ENCODE measurements at regions not wholly inside any gene's neighbourhood (a gene's known extent, or its start where the extent isn't known, plus 50 kb on each side); places are given as distances from the start of the nearest gene placed in this dataset.

DNA sequence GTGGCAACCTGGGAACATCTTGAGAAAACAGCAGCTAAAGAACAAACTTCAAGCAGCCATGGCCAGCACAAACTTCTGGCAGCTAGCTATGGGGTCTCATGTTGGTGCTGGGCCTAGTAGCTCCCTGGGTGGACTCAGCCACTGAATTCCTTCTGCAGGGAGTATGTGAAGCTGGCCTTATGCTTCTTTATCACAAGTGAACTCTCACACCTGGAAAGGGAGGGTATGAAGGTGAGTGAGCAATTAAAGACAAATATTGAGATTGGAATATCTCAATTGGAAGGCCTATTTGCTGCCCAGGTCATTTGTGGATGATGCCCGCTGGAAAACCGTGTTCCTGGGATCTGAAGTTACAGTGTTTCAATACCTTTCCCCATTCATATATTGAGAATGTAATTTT is 153.3 kb upstream of the RPS6KA3 start:
- no peak for DNase-seq

DNA sequence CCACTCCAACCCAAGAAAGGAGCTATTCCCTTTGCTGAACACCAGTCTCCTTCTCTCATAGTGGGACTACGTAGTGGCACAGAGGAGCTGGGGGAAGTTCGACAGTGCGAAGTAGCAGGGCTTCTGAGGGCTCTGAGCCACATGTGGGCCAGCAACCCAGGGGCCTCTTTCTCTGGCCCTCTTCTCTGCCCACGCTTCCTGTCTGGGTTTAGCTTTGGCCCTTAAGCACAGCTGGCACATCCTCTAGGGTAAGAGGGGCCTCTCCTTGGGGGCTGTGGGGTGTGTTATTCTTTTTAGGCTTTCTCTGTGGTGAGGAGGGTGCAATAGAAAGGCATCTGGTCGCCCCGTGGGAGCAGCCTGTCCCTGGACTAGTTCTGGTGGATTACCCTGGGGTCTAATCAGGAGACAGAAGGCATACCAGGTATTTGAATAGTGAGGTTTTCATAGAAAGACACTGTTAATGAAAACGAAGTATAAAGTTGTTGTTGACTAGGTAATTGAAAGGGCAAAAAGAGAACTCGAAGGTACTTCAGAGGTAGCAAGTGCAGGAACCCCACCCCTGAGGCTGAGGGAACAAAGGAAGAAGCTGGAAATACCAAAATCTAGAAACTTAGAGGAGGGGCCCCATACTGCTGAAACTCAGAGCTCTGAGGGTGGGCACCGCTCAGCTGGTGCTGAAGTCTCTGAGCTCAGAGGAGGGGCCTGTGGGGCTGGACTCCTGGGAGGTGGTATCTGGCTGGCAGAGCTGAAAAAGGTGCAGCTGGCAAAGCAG is 151.9 kb upstream of the RPS6KA3 start:
- no peak for DNase-seq

DNA sequence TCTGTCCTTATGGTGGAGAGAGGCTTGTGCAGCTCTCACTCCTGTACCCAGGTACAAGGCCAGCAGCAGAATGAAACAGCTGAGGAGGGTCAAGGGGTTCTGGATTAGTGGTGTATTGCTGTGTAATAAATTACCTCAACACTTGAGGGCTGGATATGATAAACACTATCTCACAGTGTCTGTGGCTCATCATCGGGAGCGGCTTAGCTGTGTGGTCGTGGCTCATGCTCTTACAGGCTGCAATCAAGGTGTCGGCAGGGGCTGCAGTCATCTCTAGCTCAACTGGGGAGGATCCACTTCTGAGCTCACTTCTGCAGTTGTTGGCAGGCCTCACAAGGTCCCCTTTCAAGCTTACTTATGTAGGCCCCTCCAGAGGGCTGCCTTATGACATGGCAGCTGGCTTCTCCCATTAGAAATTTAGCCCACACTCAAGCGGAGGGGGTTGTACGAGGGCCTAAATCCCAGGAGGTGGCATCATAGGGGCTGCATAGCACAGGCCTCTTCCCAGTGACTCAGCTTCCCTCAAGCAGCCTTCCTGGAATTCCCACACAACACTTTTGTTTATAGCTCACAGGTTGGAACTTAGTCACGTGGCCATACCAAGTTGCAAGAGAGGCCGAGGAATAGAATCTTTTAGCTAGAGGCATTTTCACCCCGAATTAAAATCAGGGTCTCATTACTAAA is 148.2 kb upstream of the RPS6KA3 start:
- no peak for DNase-seq

DNA sequence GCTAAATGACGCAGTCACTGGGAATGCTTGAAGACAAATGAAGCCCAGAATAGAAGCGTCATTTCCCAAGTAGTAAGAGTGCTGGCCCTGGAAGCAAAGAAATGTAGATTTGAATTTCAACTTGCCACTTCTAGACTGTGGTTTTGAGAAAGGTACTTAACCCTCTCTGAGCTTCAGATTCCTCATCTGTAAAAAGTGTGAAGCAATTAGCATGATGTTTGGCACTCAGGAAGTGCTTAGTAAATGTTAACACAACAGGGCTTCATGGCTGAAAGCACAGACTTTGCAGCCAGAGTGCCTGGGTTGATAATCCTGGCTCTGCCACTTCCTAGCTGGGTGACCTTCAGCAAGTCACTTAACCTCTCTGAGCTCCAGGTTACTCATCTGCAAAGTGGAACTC is 147.4 kb upstream of the RPS6KA3 start:
- DNase-seq: no peak

DNA sequence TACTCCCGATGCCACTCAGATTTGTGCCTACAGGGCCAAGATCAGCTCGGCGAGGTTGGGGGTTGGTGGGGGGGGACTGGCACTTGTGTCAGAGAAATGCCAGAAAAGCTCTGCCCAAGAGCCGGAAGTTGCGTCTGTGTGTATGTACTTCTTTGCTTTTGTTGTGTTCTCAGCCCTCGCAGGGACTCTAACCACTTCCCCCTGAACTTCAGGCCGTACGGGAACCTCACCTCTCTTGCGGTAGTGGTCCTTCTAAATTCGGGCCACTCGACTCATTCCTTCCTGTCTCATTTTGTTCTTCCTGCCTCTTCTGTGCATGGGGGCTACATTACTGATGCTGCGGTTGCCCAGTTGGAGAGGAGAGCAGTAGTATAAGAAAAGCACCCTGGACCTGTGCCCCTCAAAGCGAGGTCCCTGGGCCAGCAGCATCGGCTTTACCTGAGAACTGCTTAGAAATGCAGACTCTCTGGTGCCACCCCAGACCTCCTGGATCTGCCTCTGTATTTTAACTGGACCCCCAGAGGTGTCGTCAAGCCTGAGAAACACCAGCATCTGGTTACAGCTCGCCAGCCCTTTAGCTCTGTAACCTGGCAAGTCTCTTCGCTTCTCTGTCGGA is 146.3 kb upstream of the RPS6KA3 start:
- no peak for DNase-seq

DNA sequence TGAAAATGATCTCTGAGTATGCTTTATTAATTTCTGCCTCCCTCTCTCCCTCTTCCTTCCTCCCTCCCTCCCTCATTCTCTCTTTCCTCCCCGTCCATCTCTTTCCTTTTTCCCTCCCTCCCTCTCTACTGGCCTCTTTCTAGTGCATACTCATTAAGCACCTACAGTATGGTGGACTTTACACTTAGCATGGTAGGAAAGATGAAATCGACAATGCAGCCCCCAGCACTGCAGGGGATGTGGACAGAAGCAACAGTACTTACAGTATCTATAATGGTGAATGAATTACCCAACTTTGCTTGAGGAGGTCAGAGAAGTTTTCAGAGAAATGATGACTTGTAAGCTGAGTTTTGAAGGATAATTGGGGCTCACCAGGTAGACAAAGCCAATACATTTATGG is 143.8 kb upstream of the RPS6KA3 start:
- no peak for DNase-seq

DNA sequence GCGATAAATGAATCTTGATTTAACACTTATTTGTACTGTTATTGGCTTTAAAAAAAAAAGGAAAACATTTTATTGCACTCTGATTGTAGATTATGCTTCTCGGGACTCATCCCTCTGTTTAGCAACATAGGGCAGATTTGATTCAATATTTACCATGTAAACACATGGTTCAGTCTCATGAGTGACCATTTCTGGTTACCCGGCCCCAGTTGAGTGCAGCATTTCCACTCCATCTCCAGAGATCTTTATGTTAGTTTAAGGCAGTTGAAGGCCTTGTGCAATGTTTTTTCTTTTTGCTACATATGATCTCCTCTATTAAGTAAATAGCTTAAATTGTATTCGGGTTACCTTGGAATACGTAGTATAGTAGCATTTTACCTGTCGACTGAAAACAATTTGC is 143.3 kb upstream of the RPS6KA3 start:
- no peak for DNase-seq

DNA sequence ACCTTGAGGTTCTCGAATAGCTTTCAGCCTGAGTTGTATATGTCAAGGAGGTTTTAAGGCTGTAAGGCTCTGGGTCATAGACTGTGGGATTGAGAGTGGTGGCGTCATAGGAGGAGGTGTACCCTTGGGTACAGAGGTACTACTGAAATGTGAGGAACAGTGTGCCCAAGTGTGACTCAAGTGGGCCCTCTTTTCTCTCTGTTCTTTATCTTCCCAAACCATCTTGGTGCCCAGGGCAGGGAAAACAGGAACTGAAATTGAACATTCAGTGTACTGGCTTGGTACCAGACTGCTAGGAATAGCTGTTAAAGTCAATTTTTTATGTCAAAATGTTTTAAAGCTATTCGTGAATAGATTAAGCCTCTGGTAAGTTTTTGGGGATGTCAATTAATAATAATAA is 136.2 kb upstream of the RPS6KA3 start:
- DNase-seq: no peak

DNA sequence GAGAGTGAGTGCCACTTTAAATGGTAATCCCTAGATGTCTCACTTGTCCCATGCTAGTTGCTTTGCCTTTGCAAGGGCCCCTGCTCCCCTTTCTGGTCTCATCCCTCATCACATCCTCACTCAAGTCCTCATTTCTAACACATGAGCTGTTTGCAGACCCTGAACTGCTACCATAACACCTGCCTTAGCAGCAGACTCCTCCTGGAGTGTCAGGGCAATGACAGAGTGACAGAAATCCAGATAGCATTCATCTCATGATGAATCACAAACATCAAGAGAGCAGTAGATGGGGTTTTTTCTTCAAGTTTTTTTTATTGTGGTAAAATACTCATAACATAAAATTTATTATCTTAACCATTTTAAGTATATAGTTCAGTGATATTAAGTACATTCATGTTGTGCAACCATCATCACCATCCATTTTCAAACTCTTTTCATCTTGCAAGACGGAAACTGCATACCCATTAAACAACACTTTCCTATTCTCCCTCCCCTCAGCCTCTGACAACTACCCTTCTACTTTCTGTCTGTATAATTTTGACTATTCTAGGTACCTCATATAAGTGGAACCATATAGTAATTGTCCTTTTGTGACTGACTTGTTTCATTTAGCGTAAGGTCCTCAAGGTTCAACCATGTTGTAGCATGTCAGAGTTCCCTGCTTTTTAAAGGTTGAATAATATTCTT is 133.2 kb upstream of the RPS6KA3 start:
- DNase-seq: no peak

DNA sequence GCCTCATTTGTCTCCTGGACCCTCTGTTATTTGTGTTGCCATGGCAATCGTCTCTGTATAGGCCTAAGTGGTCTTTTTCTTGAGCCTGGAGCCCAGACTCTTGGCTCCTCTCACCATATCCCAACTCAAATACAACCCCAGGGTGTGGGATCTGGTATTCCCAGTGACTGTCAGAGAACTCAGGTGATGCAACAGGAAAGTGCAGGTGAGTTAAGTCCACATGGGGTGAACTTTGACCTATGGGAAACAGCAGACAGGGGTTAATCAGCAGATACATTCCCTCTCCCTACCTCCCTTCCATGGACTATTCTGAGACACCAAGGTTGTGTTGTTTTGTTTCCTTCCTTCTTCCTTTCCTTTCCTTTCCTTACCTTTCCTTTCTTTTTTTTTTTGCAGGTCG is 130.9 kb upstream of the RPS6KA3 start:
- no peak for DNase-seq

DNA sequence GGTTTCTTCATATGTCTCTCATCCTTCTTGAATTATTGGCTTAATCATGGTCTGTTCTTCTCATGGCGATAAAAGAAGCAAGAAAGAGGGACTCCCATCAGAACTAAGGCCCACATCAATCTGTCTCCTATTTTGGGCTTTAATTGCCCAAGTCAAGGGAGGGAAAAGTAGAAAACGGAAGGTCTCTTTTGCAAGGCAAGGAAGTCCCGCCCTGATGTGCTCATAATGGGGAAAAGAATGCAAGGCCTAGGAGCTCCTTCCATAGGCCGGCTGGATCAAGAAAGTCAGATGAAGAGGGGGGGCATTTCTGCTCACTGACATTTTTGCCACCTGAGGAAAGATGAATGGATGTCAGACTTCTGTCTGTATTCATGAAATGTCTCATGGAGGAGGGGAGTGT is 127.7 kb upstream of the RPS6KA3 start:
- no peak for DNase-seq

DNA sequence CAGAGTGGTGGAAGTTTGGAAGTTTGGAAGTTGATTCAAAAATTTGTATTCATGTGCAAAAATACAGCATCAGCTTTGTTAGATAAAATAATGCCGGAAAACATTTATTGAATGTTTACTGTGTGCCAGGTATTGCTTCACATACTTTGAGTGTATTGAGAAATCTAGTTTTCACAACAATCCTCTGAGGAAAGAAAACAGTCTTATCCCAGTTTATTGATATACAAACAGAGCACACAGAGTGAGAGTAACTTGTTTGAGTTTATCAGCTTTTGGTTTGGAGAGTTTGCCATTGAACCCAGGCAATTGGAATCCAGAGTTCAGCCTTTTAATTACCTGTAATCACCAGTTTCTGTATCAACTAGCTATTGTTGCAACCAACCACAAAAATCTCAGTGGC is 127.2 kb upstream of the RPS6KA3 start:
- no peak for DNase-seq

DNA sequence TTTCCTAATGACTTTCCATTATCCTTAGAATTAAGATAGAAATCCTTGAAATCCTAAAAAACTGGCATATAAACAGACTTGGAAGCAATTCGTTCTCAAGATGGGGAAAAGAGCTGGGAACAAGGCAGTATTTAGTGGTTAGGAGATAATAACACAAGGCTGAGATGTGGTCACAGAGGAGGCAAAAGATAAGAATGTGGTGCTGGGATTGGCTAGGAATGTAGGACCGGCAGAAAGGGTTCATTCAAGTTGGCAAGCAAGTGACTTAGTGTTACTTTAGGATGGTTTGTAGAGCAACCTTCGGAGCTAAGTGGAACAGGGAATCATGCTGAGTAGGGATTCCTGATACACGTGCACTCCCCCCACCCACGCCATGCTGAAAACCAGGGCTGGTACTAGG is 121.9 kb upstream of the RPS6KA3 start:
- no peak for DNase-seq

DNA sequence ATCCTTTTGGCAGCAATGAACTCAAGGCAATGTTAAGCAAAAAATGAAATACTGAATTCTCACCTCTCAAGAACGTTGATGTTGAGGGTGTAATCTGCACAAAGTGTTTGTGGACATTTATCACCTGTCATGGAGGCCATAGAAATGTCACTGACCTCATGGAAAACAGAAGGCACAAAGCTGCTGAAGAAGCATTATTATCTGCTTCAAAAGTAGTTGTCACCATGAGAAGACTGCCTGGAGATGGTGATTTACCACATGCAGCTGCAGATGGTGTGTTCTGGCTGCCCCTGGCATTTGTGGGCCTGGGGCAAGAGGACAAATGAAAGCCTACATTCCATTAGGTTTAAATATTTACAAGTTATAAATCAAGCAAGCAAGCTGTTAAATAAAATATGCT is 116.8 kb upstream of the RPS6KA3 start:
- no peak for DNase-seq

DNA sequence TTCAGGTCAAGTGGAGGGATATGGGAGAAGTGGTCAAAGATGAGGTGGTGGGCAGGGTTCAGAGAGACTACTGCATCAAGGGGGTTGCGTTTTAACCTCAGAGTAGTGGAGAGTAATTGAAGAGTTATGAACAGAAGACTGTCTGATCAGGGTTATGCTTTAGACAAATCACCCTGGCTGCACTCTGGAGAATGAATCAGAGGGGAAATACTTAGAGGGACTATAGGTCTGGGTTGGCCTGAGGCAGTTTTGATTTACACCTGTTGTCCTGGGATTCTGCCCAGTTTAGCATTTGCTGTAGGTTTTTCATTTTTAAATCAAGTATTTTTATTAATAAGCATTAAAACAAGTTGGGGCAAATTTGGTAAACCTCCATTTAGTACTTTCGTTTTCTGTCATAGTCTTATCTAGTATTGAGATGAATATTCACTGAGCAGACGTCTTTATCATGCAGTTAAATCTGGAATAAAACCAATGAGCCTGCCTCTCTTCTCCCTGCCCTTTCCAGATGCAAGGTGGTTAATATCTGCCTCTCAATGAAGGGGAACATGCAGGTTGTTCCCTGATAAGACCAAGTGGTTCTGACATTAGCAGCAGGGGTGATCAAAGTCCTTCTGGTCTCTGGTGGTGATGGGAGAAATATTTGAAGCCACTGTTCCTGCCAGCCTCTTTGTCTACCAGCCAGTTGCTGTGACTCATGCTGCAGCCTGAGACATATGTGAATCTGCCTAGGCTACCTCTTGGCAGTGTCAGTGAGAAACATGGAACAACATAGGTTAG is 116.0 kb upstream of the RPS6KA3 start:
- DNase-seq: no peak

DNA sequence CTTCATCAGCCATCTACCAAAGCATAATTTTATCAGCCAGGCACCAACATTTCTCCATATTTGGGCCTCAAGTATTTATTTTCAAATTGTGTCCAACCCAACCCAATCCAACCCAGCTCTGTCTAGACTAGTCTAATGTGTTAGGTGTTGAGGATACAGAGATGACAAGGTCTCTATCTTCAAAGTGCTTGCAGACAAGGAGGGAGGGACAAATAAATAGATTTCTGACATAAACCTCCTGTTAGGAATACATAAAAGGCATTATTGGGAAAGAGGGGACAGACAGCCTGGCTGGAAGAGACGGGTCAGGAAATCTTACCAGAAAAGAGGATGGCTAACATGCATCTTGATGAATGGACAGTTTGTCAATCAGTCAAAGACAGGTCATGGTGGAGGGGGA is 115.4 kb upstream of the RPS6KA3 start:
- no peak for DNase-seq

DNA sequence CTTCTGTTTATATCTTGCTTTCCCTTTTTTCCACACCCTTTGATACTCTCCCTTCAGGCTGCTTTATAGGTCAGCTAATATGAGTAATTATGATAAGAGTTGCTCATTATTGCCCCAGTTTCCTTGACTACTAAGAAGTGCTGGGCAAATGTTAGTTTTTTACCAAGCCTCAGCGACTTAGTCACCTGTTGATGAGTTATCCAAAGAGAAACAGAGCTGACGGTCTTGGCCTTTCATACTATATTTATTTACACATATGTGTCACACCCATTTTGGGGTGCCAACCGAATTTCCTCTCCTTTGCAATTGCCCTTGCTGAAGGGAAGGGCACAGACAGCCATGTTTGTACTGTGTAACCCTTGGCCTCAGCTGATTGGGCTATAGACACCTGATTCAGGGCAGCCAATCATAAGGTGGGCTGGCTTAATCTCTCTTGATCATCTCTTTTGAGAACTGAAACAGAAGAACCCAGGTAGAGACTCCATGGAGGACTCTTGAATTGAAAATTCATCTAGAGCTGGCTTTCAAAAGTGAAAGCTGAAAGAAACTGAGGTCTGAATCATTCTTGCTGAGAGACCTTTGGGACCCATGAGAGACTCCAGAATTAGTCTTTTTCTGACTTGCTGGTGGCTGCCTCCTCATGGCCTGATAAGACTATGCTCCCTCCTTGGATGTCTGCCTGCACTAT is 111.7 kb upstream of the RPS6KA3 start:
- DNase-seq: no peak

DNA sequence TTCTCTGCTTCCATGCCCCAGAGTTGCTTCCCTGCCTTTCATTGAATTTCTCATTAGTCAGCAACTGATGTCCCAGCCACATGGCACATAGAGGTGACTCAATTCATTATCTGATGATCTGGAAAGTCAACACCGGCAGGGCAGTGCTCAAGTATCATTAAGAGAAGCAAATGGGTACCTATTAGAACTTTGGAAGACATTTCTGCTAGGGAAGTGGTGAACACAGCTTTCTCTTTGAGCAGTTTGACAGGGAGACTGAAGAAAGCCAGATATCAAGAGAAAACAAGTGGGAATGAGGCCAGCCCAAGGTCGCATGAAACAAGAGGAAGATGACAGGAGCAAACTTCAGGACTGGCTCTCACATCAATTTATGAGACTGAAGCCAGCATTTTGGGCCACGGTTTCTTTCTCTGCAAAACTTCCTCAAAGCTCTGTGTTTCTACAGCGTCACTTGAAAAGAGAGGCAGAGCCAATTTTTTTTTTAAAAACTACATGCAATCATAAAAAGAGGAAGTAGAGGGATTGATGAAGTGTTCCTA is 108.3 kb upstream of the RPS6KA3 start:
- no peak for DNase-seq

DNA sequence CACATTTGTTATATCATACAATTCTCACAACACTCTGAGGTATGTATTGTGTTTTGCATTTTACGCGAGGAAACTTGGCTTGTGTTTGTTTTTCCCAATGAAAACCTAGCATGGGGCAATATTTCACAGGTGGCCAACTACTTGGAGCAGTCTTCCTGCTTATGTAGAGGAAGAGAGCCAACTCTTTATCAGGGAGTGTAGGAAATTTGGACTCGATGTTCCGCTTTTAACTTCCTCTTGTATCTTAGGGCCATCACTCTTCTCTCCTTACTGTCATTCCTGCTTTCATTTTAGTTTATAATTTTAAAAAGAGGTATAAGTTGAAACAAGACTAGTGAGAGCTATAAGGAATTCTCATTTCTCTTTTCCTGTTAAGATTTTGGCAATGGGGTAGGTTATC is 107.7 kb upstream of the RPS6KA3 start:
- DNase-seq: no peak

DNA sequence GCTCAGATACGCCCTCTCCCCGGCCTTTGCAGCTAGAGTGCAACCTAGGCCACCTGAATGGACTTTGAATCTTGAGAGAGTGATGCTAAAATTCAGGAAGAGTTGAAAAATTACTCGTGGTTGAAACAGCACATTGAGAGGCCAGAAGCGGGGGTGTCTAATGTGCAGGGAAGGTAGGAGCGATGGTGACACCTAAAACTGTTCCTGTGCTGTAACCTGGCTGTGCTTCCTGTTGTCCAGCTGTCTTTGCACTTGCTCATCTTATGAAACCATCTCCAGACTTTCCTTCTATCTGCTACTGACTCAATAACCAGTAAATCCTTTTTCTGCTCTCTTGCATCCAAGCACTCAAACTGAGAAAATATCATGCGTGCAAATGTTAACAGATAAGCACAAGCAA is 106.4 kb upstream of the RPS6KA3 start:
- no peak for DNase-seq

DNA sequence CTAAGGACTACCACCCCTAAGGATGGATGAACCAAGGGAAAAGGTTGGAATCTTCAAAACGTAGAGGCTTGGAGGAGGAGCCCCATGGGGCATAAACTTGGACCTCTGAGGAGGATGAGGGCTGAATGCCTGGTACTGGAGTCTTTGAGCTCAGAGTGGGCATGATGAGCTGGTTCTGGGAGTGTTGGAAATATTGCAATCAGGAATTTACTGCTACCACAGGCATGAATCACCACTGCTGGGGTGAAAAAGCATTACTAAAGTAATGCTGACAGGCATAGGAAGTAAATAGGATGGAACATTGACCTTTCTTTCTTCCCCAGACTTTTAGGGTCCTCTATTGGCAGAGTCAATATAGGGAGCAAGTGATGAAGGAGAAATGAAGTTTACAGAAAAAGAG is 105.8 kb upstream of the RPS6KA3 start:
- DNase-seq: no peak

DNA sequence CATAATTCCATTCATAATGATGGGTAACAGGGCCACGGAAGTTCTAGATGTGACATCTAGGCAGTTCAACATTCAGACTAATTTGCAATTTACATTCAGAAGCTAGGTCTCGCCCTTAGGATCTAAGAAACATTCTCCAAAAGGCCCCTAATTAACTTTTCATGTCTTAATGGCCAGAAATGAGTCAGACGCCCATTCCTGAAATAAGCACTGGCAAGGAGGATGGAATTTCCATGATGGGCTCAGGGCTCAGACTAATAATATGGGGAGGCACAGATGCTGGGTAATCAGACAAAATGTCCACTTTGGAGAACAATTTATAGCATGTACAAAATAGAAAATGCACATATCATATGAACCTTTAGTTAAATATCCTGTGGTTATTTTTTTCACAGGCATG is 102.8 kb upstream of the RPS6KA3 start:
- no peak for DNase-seq
